ENCODE measurements at regions not wholly inside any gene's neighbourhood (a gene's known extent, or its start where the extent isn't known, plus 50 kb on each side); places are given as distances from the start of the nearest gene placed in this dataset.

- no peak for DNase-seq
These were observed 101.8 kb downstream of the CAND1 start for GRCh38 chr12:67370979-67371378.

GRCh38 chr12:67377021-67377420 lies 107.9 kb downstream of the CAND1 start:
- no peak for DNase-seq

- no peak for DNase-seq
These were observed 108.4 kb downstream of the CAND1 start for GRCh38 chr12:67377541-67377940.

- no peak for DNase-seq
These were observed 113.2 kb downstream of the CAND1 start for GRCh38 chr12:67382241-67382871.

GRCh38 chr12:67386869-67387565 lies 117.9 kb downstream of the CAND1 start:
- DNase-seq, result no peak

GRCh38 chr12:67388331-67389138 lies 119.4 kb downstream of the CAND1 start:
- peak in 1 of 2 experiments; percentile 59 for DNase-seq

GRCh38 chr12:67390273-67390672 lies 121.1 kb downstream of the CAND1 start:
- no peak for DNase-seq

GRCh38 chr12:67391034-67391433 lies 121.9 kb downstream of the CAND1 start:
- no peak for DNase-seq

GRCh38 chr12:67391656-67392055 lies 122.5 kb downstream of the CAND1 start:
- no peak for DNase-seq

GRCh38 chr12:67394550-67394949 lies 125.4 kb downstream of the CAND1 start:
- DNase-seq, result no peak

- DNase-seq, result no peak
These were observed 131.6 kb downstream of the CAND1 start for GRCh38 chr12:67400742-67401141.

GRCh38 chr12:67410246-67410645 lies 141.1 kb downstream of the CAND1 start:
- DNase-seq, result no peak

GRCh38 chr12:67410667-67411067 lies 141.5 kb downstream of the CAND1 start:
- no peak for DNase-seq

- DNase-seq, result no peak
These were observed 142.4 kb downstream of the CAND1 start for GRCh38 chr12:67411562-67411961.

GRCh38 chr12:67413577-67413976 lies 144.4 kb downstream of the CAND1 start:
- DNase-seq, result peak in 1 of 2 experiments; percentile 20

- no peak for DNase-seq
These were observed 145.0 kb downstream of the CAND1 start for GRCh38 chr12:67414011-67414715.

GRCh38 chr12:67415473-67415872 lies 146.3 kb downstream of the CAND1 start:
- DNase-seq, result no peak

GRCh38 chr12:67419810-67420209 lies 150.7 kb downstream of the CAND1 start:
- DNase-seq, result no peak

GRCh38 chr12:67420506-67420905 lies 151.3 kb downstream of the CAND1 start:
- DNase-seq, result no peak

- no peak for DNase-seq
These were observed 152.9 kb downstream of the CAND1 start for GRCh38 chr12:67422081-67422480.

- no peak for DNase-seq
These were observed 155.6 kb downstream of the CAND1 start for GRCh38 chr12:67424784-67425183.

GRCh38 chr12:67425394-67425793 lies 156.2 kb downstream of the CAND1 start:
- DNase-seq, result no peak

- DNase-seq, result peak; percentile 90 to 97
These were observed 156.9 kb downstream of the CAND1 start for GRCh38 chr12:67426067-67426466.
